HCT116 (cell line): ENCODE measurements at regions not wholly inside any gene's neighbourhood (a gene's known extent, or its start where the extent isn't known, plus 50 kb on each side); places are given as distances from the start of the nearest gene placed in this dataset.
"Not testable (repeated sequence)": the region's sequence is repeated elsewhere in the genome, so short reads cannot be mapped to it uniquely, and the experiment has no call there.

ENCODE experiments used
- ATAC-seq: fragments of 200-7000 bp; cut with Tn5 transposase; 2 replicates; pipeline ENCODE4 v1.9.1; 2020; ENCODE audit warnings: mild to moderate bottlenecking, moderate library complexity
- BruUV-seq: library from RNA; stranded (reverse); fragments of 400-500 nt; replicated peaks from 2 replicates; lab custom pipeline; 2021; lab: Mats Ljungman, UMichigan
- CTCF ChIA-PET: fragments of 300-600 bp; sonication (Branson Sonifier 250); formaldehyde crosslinking; loops from one replicate; lab custom pipeline; 2021; ENCODE audit warnings: antibody characterized with exemption; lab: Charles Lee
- POLR2A ChIA-PET: fragments of 300-600, 350-600 bp; sonication (Branson Sonifier 250); formaldehyde crosslinking; loops from one replicate; lab custom pipeline; 2021; ENCODE audit warnings: antibody characterized with exemption; lab: Charles Lee
- RAD21 ChIA-PET, 2 experiments: fragments of 300-600 bp; sonication (Branson Sonifier 250); formaldehyde crosslinking; loops; one replicate each; lab custom pipeline; 2023; ENCODE audit warnings: low total read pairs in 2 of 2; ENCODE audit not compliant: uncharacterized antibody in 2 of 2, unreplicated experiment in 2 of 2, low non-redundant PET in 1 of 2; lab: Charles Lee
- DNase-seq: peaks from one replicate; pipeline ENCODE4 v3.0.0-alpha.2; 2010; ENCODE audit warnings: low read depth, low spot score
- H2AFZ ChIP-seq: fragments of 200-600 bp; shearing (Covaris generic), sonication (generic); 2 replicates; pipeline ENCODE4 v1.6.1; 2017; ENCODE audit warnings: low read depth, mixed run types, mixed read lengths, antibody characterized with exemption, low read length; ENCODE audit not compliant: poor library complexity, severe bottlenecking
- H3K27ac ChIP-seq: 2 replicates; pipeline ENCODE4 v1.5.1; 2012; ENCODE audit warnings: low read depth, low read length
- H3K27me3 ChIP-seq: fragments of 200-600 bp; sonication (generic); 2 replicates; pipeline ENCODE4 v1.6.1; 2016; ENCODE audit warnings: mixed run types, low read length, mixed read lengths; ENCODE audit not compliant: insufficient read depth
- H3K36me3 ChIP-seq, 2 experiments: fragments of 200-500 bp in 1 of 2; fragments of 200-600 bp in 1 of 2; sonication (Bioruptor generic) in 1 of 2; sonication (generic) in 1 of 2; 2 replicates each; pipeline versions ENCODE4 v1.5.1 to v1.6.1; 2014 to 2016; ENCODE audit warnings: low read length in 2 of 2, inconsistent platforms in 1 of 2, mixed read lengths in 1 of 2, mixed run types in 1 of 2; ENCODE audit not compliant: insufficient read depth in 2 of 2, control insufficient read depth in 1 of 2
- H3K4me1 ChIP-seq, 2 experiments: fragments of 200-600 bp in 1 of 2; sonication (generic) in 1 of 2; 2 replicates each; pipeline versions ENCODE4 v1.5.1 to v1.6.1; 2012 to 2017; ENCODE audit warnings: low read length in 2 of 2, inconsistent platforms in 1 of 2, mild to moderate bottlenecking in 1 of 2, mixed read lengths in 1 of 2, mixed run types in 1 of 2, moderate library complexity in 1 of 2; ENCODE audit not compliant: insufficient read depth in 2 of 2, control insufficient read depth in 1 of 2
- H3K4me2 ChIP-seq: fragments of 200-600 bp; sonication (generic); 2 replicates; pipeline ENCODE4 v1.6.1; 2017; ENCODE audit warnings: mixed run types, low read length, mixed read lengths
- H3K4me3 ChIP-seq, 2 experiments: fragments of 200-600 bp in 1 of 2; sonication (generic) in 1 of 2; replicated peaks in 1 of 2; 2 replicates each; pipeline ENCODE4 v1.5.1; 2011 to 2016; ENCODE audit warnings: low read length in 2 of 2, control low read depth in 1 of 2, low read depth in 1 of 2, mild to moderate bottlenecking in 1 of 2, mixed read lengths in 1 of 2, mixed run types in 1 of 2
- H3K79me2 ChIP-seq: fragments of 200-600 bp; sonication (generic); 2 replicates; pipeline ENCODE4 v1.6.1; 2017; ENCODE audit warnings: mild to moderate bottlenecking, mixed run types, low read length, moderate library complexity, mixed read lengths; ENCODE audit not compliant: insufficient read depth
- H3K9ac ChIP-seq: fragments of 200-600 bp; sonication (generic); 2 replicates; pipeline ENCODE4 v1.6.1; 2016; ENCODE audit warnings: low read length, mixed read lengths
- H3K9me2 ChIP-seq: fragments of 200-600 bp; sonication (generic), shearing (Covaris generic); 2 replicates; pipeline ENCODE4 v1.6.1; 2017; ENCODE audit warnings: mixed run types, mild to moderate bottlenecking, moderate library complexity; ENCODE audit not compliant: insufficient read depth
- H3K9me3 ChIP-seq, 2 experiments: fragments of 200-500 bp in 1 of 2; fragments of 200-600 bp in 1 of 2; sonication (Bioruptor generic) in 1 of 2; sonication (generic) in 1 of 2; 2 replicates each; pipeline ENCODE4 v1.6.1; 2014 to 2017; ENCODE audit warnings: low read length in 2 of 2, mixed read lengths in 2 of 2, inconsistent platforms in 1 of 2, low read depth in 1 of 2, mild to moderate bottlenecking in 1 of 2, mixed run types in 1 of 2, moderate library complexity in 1 of 2; ENCODE audit not compliant: control insufficient read depth in 1 of 2, insufficient read depth in 1 of 2
- H4K20me1 ChIP-seq: fragments of 200-600 bp; sonication (generic), shearing (Covaris generic); 2 replicates; pipeline ENCODE4 v1.6.1; 2017; ENCODE audit warnings: mixed run types, mild to moderate bottlenecking, moderate library complexity; ENCODE audit not compliant: insufficient read depth
- intact Hi-C: fragments of 100-400 bp; cut with micrococcal nuclease; formaldehyde crosslinking; loops from 2 replicates; pipeline ENCODE4 v1.10.0; 2022

DNA sequence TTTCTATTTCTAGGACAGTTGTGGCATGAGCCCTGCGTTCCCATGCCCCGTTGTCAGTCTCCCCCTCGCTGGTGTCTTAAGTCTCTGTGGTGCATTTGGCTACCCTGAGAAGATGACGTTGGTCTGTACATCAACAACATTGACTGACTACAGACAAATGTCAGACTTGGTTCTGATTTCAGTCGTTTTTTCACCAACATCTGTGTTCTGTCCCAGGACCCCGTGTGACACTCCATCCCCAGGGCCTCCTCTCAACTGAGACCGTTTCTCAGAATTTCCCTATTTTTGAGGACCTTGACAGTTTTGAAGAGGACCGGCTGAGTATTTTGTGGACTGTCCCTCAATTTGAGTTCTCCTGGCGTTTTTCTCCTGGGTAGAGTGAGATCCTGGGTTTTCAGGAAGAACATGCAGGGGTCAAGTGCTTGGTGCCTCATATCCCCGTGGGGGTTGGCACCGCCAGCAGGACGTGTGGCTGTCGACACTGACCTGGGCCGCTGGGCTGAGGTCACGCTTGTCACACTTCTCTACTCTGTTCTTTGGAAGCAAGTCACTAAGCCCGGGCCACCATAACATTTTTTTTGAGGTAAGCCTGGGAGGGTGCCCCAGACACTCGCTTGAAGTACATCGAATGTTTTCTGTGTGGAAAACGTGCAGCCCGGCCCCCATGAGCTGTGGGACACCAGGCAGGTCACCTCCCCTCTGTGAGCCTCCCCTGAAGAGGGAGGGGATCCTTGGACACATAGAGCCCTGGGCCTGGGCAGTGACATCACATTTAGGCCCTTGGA is 114.4 kb upstream of the ZNF469 start:
- H3K4me1 ChIP-seq = peaks cover 15 to 20% of the 10 kb centered on the region in 2 experiments
- H3K9ac ChIP-seq, intact Hi-C loops, H3K9me2 ChIP-seq, DNase-seq, CTCF ChIA-PET, H2AFZ ChIP-seq, H3K27me3 ChIP-seq, H3K79me2 ChIP-seq, BruUV-seq, H4K20me1 ChIP-seq, POLR2A ChIA-PET, H3K4me3 ChIP-seq, H3K36me3 ChIP-seq, ATAC-seq, H3K4me2 ChIP-seq, RAD21 ChIA-PET, H3K27ac ChIP-seq, H3K9me3 ChIP-seq: not testable (repeated sequence)

DNA sequence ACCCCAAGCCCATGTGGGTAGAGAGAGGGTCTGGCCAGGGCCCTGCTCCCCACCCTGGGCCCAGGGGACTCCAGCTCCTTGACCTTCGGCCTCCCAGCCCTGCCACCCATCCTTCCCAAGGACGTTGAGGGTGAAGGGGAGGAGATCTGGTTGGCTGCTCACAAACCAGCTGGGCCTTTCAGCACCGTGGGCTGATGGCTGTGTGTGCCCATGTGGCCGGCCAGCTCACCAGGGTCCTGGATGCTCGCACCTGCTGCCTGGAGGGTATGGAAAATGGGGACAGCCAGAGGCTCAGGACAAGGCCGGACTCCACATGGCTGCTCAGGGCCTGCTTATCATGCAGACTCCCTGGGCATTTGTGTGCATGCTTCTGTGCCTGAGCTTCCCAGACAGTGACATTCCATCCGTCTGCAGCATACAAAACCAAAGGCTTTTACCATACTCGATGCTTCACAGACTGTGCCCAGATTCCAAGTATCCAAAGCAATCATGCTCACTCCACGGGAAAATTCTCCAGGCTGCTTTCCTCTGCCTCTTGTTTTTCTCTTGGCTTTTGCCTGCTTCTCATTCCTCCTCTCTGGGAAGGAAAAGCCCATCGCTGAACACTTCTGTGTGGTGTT is 112.5 kb upstream of the ZNF469 start:
- CTCF ChIA-PET = interaction anchor here (0.6 kb wide), 1 partner anchor 202 kb away, joined by 3 read pairs; no protein-coding TSS in a partner anchor
- POLR2A ChIA-PET, BruUV-seq, H2AFZ ChIP-seq, RAD21 ChIA-PET, H3K9me2 ChIP-seq, H3K9me3 ChIP-seq, H4K20me1 ChIP-seq, H3K27me3 ChIP-seq, H3K4me1 ChIP-seq, H3K4me3 ChIP-seq, H3K4me2 ChIP-seq, H3K9ac ChIP-seq, DNase-seq, intact Hi-C loops, ATAC-seq, H3K79me2 ChIP-seq, H3K27ac ChIP-seq, H3K36me3 ChIP-seq: not testable (repeated sequence)

DNA sequence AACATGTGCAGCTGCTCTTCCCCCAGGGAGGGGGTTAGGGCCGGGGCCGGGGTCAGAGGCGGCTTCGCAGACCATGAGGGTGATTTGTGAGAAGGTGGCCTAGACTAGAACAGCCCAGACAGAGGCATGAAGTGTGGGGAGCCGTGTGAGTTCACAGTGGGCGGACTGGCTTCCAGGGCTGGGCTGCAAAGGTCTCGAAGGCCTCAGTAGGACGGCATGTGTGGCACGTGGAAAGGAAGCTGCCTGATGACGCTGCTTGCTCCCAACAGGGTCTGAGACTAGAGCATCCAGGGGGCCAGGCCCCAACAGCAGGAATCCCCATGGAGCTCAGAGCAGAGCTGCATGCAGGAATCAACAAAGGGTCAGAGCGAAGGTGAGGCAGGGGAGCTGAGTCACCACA is 111.5 kb upstream of the ZNF469 start:
- ATAC-seq, H2AFZ ChIP-seq, H3K79me2 ChIP-seq, H3K4me3 ChIP-seq, CTCF ChIA-PET, H3K9me3 ChIP-seq, H3K4me2 ChIP-seq, H4K20me1 ChIP-seq, H3K4me1 ChIP-seq, H3K36me3 ChIP-seq, BruUV-seq, H3K27ac ChIP-seq, intact Hi-C loops, H3K9ac ChIP-seq, H3K27me3 ChIP-seq, DNase-seq, RAD21 ChIA-PET, H3K9me2 ChIP-seq, POLR2A ChIA-PET: not testable (repeated sequence)

DNA sequence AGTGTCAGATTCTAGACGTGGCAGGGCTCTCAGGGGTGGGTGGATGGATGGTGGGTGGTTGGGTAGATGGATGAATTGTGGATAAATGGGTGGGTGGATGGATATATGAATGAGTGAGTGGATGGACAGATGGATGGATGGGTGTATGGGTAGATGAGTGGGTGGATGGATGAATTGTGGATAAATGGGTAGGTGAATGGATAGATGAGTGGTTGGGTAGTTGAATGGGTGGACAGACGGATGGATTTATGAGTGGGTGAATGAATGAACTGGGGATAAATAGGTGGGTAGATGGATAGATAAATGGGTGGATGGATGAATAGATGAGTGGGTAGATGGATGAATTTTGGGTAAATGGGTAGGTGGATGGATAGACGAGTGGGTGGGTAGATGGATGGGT is 111.0 kb upstream of the ZNF469 start:
- CTCF ChIA-PET, H3K4me1 ChIP-seq, H3K9ac ChIP-seq, H3K79me2 ChIP-seq, intact Hi-C loops, H3K9me2 ChIP-seq, H3K4me3 ChIP-seq, BruUV-seq, H4K20me1 ChIP-seq, H3K36me3 ChIP-seq, POLR2A ChIA-PET, ATAC-seq, H3K27ac ChIP-seq, H3K27me3 ChIP-seq, H3K4me2 ChIP-seq, DNase-seq, RAD21 ChIA-PET, H3K9me3 ChIP-seq, H2AFZ ChIP-seq: not testable (repeated sequence)
